ENCODE measurements at regions not wholly inside any gene's neighbourhood (a gene's known extent, or its start where the extent isn't known, plus 50 kb on each side); places are given as distances from the start of the nearest gene placed in this dataset.

DNA sequence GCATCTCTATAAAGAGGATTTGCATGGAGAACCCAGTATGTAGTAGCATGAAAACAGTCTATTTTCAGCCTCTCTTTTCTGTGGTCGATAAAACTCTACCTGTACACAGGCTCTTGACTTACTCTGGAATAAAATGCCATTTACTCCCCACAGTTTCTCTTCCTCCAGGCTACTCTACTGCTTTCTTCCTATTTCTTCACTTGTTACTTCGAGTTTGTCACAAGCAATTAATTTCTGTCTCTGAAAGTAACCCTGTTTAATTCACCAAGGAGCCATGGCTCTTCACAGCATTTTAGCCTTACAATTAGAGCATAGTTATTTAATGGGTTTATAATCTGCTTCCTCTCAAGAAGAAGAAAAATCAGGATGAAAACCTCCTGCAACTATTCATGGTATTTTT lies 472.9 kb upstream of the PRKX start:
- no peak overlapping the region for H3K4me3 Mint-ChIP-seq
- CTCF ChIA-PET = no interaction called here
- intact Hi-C loops (cut with micrococcal nuclease) = no loop called here
- no peaks in the 10 kb centered on the region for H3K4me1 Mint-ChIP-seq (ENCODE audit: low read depth)
- H3K27ac Mint-ChIP-seq = no peak overlapping the region
- DNase-seq = no peak
- no peaks in the 10 kb centered on the region for H3K27me3 Mint-ChIP-seq (ENCODE audit: low read depth)
- no peaks in the 10 kb centered on the region for H3K36me3 Mint-ChIP-seq (ENCODE audit: low read depth)
- no peaks in the 10 kb centered on the region for H3K9me3 Mint-ChIP-seq

- Mint-ChIP-seq H3K9me3 (no peaks in the 10 kb centered on the region), H3K27ac (no peak overlapping the region), H3K27me3 (ENCODE audit: low read depth) (no peaks in the 10 kb centered on the region), H3K36me3 (ENCODE audit: low read depth) (no peaks in the 10 kb centered on the region), H3K4me1 (ENCODE audit: low read depth) (no peaks in the 10 kb centered on the region), H3K4me3 (no peak overlapping the region)
- intact Hi-C loops (cut with micrococcal nuclease) = no loop called here
- CTCF ChIA-PET = no interaction called here
- DNase-seq = no peak
Observed at GRCh38 chrX:4185086-4185485, 471.6 kb upstream of the PRKX start.

DNA sequence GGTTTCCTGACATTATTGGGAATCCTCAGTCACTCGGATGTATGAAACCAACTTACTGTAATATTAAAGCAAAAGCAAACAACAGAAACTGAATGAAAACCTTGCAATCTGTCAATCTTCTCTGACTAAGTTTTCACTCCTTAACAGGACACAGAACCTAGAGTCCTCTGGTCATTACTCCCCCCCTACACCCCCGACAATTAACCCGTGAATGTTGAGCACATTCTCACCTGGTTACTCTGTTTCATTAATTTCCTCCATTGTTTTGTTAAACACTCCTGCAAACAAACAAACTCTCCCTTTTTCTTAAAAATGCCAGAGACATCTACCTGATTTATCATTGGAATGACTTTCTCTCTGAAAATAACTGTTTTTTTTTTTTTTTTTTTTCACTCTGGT lies 469.0 kb upstream of the PRKX start:
- Mint-ChIP-seq H3K36me3 (ENCODE audit: low read depth) (no peaks in the 10 kb centered on the region), H3K4me1 (ENCODE audit: low read depth) (no peaks in the 10 kb centered on the region), H3K27me3 (ENCODE audit: low read depth) (no peaks in the 10 kb centered on the region), H3K4me3 (no peak overlapping the region), H3K9me3 (no peaks in the 10 kb centered on the region), H3K27ac (no peak overlapping the region)
- CTCF ChIA-PET = no interaction called here
- no peak for DNase-seq
- intact Hi-C loops (cut with micrococcal nuclease) = no loop called here

- Mint-ChIP-seq H3K4me3 (no peak overlapping the region), H3K4me1 (ENCODE audit: low read depth) (no peaks in the 10 kb centered on the region)
- no peak for DNase-seq
Observed at GRCh38 chrX:4181782-4182407, 468.4 kb upstream of the PRKX start.

GRCh38 chrX:4179031-4179430 lies 465.6 kb upstream of the PRKX start:
- CTCF ChIA-PET = no interaction called here
- H3K27me3 Mint-ChIP-seq (ENCODE audit: low read depth) = no peaks in the 10 kb centered on the region
- no peaks in the 10 kb centered on the region for H3K9me3 Mint-ChIP-seq
- no peaks in the 10 kb centered on the region for H3K36me3 Mint-ChIP-seq (ENCODE audit: low read depth)
- intact Hi-C loops (cut with micrococcal nuclease) = no loop called here
- H3K4me1 Mint-ChIP-seq (ENCODE audit: low read depth) = no peaks in the 10 kb centered on the region
- H3K4me3 Mint-ChIP-seq = no peak overlapping the region
- no peak overlapping the region for H3K27ac Mint-ChIP-seq
- no peak for DNase-seq

More at GRCh38 chrX:4181782-4182407, 468.4 kb upstream of the PRKX start:
- CTCF ChIA-PET = no interaction called here
- Mint-ChIP-seq H3K27ac (no peak overlapping the region), H3K36me3 (ENCODE audit: low read depth) (no peaks in the 10 kb centered on the region), H3K27me3 (ENCODE audit: low read depth) (no peaks in the 10 kb centered on the region), H3K9me3 (no peaks in the 10 kb centered on the region)
- intact Hi-C loops (cut with micrococcal nuclease) = no loop called here

- no peaks in the 10 kb centered on the region for H3K4me1 Mint-ChIP-seq (ENCODE audit: low read depth)
- intact Hi-C loops (cut with micrococcal nuclease) = no loop called here
- H3K36me3 Mint-ChIP-seq (ENCODE audit: low read depth) = no peaks in the 10 kb centered on the region
- CTCF ChIA-PET = no interaction called here
- no peak overlapping the region for H3K4me3 Mint-ChIP-seq
- DNase-seq = no peak
- no peaks in the 10 kb centered on the region for H3K9me3 Mint-ChIP-seq
- no peaks in the 10 kb centered on the region for H3K27me3 Mint-ChIP-seq (ENCODE audit: low read depth)
- H3K27ac Mint-ChIP-seq = no peak overlapping the region
Observed at GRCh38 chrX:4175221-4175620, 461.8 kb upstream of the PRKX start.

GRCh38 chrX:4173743-4174142 lies 460.3 kb upstream of the PRKX start:
- H3K4me3 Mint-ChIP-seq = no peak overlapping the region
- H3K36me3 Mint-ChIP-seq (ENCODE audit: low read depth) = no peaks in the 10 kb centered on the region
- no peak overlapping the region for H3K27ac Mint-ChIP-seq
- intact Hi-C loops (cut with micrococcal nuclease) = no loop called here
- no peaks in the 10 kb centered on the region for H3K27me3 Mint-ChIP-seq (ENCODE audit: low read depth)
- no peaks in the 10 kb centered on the region for H3K4me1 Mint-ChIP-seq (ENCODE audit: low read depth)
- CTCF ChIA-PET = no interaction called here
- no peaks in the 10 kb centered on the region for H3K9me3 Mint-ChIP-seq
- no peak for DNase-seq

- Mint-ChIP-seq H3K4me3 (no peak overlapping the region), H3K27ac (no peak overlapping the region), H3K9me3 (peaks cover 3% of the 10 kb centered on the region), H3K27me3 (ENCODE audit: low read depth) (no peaks in the 10 kb centered on the region), H3K4me1 (ENCODE audit: low read depth) (no peaks in the 10 kb centered on the region), H3K36me3 (ENCODE audit: low read depth) (no peaks in the 10 kb centered on the region)
- CTCF ChIA-PET = no interaction called here
- no peak for DNase-seq
- intact Hi-C loops (cut with micrococcal nuclease) = no loop called here
Observed at GRCh38 chrX:4151798-4152197, 438.3 kb upstream of the PRKX start.

DNA sequence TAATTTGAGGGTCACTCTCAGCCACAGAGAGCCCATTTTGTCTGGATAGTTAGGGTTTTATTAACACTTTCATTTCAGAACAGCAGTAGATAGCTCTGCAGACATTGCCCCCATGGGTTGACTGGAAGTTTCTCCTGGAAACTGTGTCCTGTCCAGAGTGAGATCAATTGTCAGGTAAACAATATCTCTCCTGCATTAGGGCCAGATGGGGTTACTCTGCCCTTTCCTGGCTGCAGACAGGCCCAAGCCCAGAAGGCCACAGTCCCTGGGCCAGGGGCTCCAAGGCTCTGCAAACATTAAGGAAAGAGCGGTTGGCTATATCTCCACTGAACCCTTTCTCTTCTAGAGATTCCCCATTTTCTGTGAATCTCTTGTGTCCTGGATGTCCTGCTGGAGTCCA lies 436.8 kb upstream of the PRKX start:
- DNase-seq = no peak
- Mint-ChIP-seq H3K36me3 (ENCODE audit: low read depth) (no peaks in the 10 kb centered on the region), H3K27ac (no peak overlapping the region), H3K27me3 (ENCODE audit: low read depth) (no peaks in the 10 kb centered on the region), H3K4me1 (ENCODE audit: low read depth) (no peaks in the 10 kb centered on the region), H3K4me3 (no peak overlapping the region), H3K9me3 (peaks cover 3% of the 10 kb centered on the region)
- intact Hi-C loops (cut with micrococcal nuclease) = no loop called here
- CTCF ChIA-PET = no interaction called here

DNA sequence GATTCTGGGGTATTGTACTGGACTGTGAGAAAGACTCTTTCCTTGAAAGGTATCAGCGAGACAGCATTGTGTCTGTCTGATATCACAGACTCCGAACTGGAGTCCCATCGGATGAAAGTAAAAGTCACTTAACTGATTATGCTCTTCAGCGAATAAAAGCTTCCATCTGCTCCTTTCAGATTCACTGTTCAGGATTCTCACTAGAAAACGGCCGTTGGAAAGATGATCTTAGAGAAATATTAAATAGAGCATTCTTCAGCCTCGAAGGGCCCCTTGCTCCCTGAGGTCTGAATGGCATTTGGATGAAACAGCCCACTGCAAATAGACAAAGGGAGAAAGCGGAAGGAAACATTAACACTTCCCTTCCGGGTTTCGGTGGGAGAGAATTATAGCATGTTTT lies 416.2 kb upstream of the PRKX start:
- Mint-ChIP-seq H3K4me1 (ENCODE audit: low read depth) (no peaks in the 10 kb centered on the region), H3K9me3 (no peaks in the 10 kb centered on the region), H3K27me3 (ENCODE audit: low read depth) (no peaks in the 10 kb centered on the region), H3K27ac (no peak overlapping the region), H3K4me3 (no peak overlapping the region), H3K36me3 (ENCODE audit: low read depth) (no peaks in the 10 kb centered on the region)
- CTCF ChIA-PET = no interaction called here
- DNase-seq = no peak
- intact Hi-C loops (cut with micrococcal nuclease) = no loop called here

GRCh38 chrX:4118666-4119530 lies 405.4 kb upstream of the PRKX start:
- Mint-ChIP-seq H3K4me1 (ENCODE audit: low read depth) (no peaks in the 10 kb centered on the region), H3K27me3 (ENCODE audit: low read depth) (no peaks in the 10 kb centered on the region), H3K27ac (no peak overlapping the region), H3K9me3 (no peaks in the 10 kb centered on the region), H3K4me3 (no peak overlapping the region), H3K36me3 (ENCODE audit: low read depth) (no peaks in the 10 kb centered on the region)
- intact Hi-C loops (cut with micrococcal nuclease) = no loop called here
- CTCF ChIA-PET = no interaction called here
- no peak for DNase-seq

GRCh38 chrX:4110964-4111363 lies 397.5 kb upstream of the PRKX start:
- H3K27me3 Mint-ChIP-seq (ENCODE audit: low read depth) = no peaks in the 10 kb centered on the region
- H3K9me3 Mint-ChIP-seq = peaks cover 1% of the 10 kb centered on the region
- H3K4me3 Mint-ChIP-seq = no peak overlapping the region
- no peak overlapping the region for H3K27ac Mint-ChIP-seq
- no peaks in the 10 kb centered on the region for H3K36me3 Mint-ChIP-seq (ENCODE audit: low read depth)
- CTCF ChIA-PET = no interaction called here
- intact Hi-C loops (cut with micrococcal nuclease) = no loop called here
- DNase-seq = no peak
- no peaks in the 10 kb centered on the region for H3K4me1 Mint-ChIP-seq (ENCODE audit: low read depth)

DNA sequence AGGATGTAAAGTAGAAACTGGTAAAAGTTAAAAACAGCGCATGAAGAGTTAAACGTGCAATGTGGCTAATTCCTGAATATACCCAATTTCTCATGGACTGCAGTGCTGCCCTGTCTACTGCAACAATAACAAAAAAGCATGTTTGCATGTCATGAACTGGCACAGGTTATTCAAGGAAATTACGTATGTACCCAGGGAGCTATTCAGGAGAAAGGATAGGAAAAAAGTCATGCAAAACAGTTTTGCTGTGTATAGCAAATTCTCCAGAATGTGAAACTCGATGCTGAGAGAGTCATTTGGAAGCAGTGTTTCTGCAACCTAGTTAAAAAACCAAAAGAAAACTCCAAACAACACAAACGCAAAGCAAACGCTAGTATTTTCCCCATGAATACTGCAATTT lies 381.5 kb upstream of the PRKX start:
- Mint-ChIP-seq H3K4me3 (no peak overlapping the region), H3K27me3 (ENCODE audit: low read depth) (no peaks in the 10 kb centered on the region), H3K36me3 (ENCODE audit: low read depth) (no peaks in the 10 kb centered on the region), H3K9me3 (no peaks in the 10 kb centered on the region), H3K4me1 (ENCODE audit: low read depth) (no peaks in the 10 kb centered on the region), H3K27ac (no peak overlapping the region)
- DNase-seq = no peak
- intact Hi-C loops (cut with micrococcal nuclease) = no loop called here
- CTCF ChIA-PET = no interaction called here
